WTC11 (cell line): ENCODE measurements at regions not wholly inside any gene's neighbourhood (a gene's known extent, or its start where the extent isn't known, plus 50 kb on each side); places are given as distances from the start of the nearest gene placed in this dataset.

Experiments
- CTCF ChIP-seq: fragments of 200-600 bp; IDR thresholded peaks from 2 replicates; pipeline ENCODE4 v1.8.0; 2022; ENCODE audit warnings: antibody characterized with exemption
- IRF2 ChIP-seq: sonication (generic); formaldehyde crosslinking; IDR thresholded peaks from 2 replicates; pipeline ENCODE4 v1.8.0; 2022; ENCODE audit warnings: low read depth, missing genetic modification reagents, borderline replicate concordance
- JUN ChIP-seq: sonication (generic); formaldehyde crosslinking; IDR thresholded peaks from 2 replicates; pipeline ENCODE4 v1.8.0; 2023; ENCODE audit warnings: mild to moderate bottlenecking, missing genetic modification reagents
- MAX ChIP-seq: sonication (generic); formaldehyde crosslinking; IDR thresholded peaks from 2 replicates; pipeline ENCODE4 v1.8.0; 2022; ENCODE audit warnings: mild to moderate bottlenecking, missing genetic modification reagents
- NFYB ChIP-seq: sonication (generic); formaldehyde crosslinking; conservative IDR thresholded peaks from 2 replicates; pipeline ENCODE4 v1.8.0; 2022; ENCODE audit warnings: low read depth, missing genetic modification reagents
- RELA ChIP-seq: sonication (generic); formaldehyde crosslinking; IDR thresholded peaks from 2 replicates; pipeline ENCODE4 v1.8.1; 2022; ENCODE audit warnings: missing genetic modification reagents, mild to moderate bottlenecking, borderline replicate concordance
- SP1 ChIP-seq: sonication (generic); formaldehyde crosslinking; conservative IDR thresholded peaks from 2 replicates; pipeline ENCODE4 v1.8.1; 2022; ENCODE audit warnings: missing genetic modification reagents
- ZNF219 ChIP-seq: sonication (generic); formaldehyde crosslinking; IDR thresholded peaks from 2 replicates; pipeline ENCODE4 v1.8.0; 2023; ENCODE audit warnings: missing genetic modification reagents, mild to moderate bottlenecking, borderline replicate concordance
- ZNF416 ChIP-seq: fragments of 250-450 bp; sonication (Bioruptor Pico); IDR thresholded peaks from 2 replicates; pipeline ENCODE4 v1.9.0; 2021; ENCODE audit warnings: mild to moderate bottlenecking, inconsistent platforms

- TF ChIP-seq CTCF (no peak), ZNF416 (CRISPR knock-in tag) (no peak), SP1 (no peak), MAX (CRISPR knock-in tag) (no peak), RELA (CRISPR knock-in tag) (no peak), IRF2 (CRISPR knock-in tag) (no peak), ZNF219 (CRISPR knock-in tag) (no peak), NFYB (CRISPR knock-in tag) (no peak), JUN (CRISPR knock-in tag) (no peak)
Observed at GRCh38 chr10:104577163-104577562, 63.9 kb upstream of the SORCS3 start.
